ENCODE measurements at regions not wholly inside any gene's neighbourhood (a gene's known extent, or its start where the extent isn't known, plus 50 kb on each side); places are given as distances from the start of the nearest gene placed in this dataset.

GRCh38 chr9:108239696-108240321 lies 616.0 kb downstream of the ACTL7B start:
- no peaks in the 10 kb centered on the region for H3K36me3 Mint-ChIP-seq
- POLR2A ChIA-PET = no interaction called here
- peaks cover 0 to 4% (median 2%) of the 10 kb centered on the region in 3 donors for H3K9me3 Mint-ChIP-seq
- no peak overlapping the region for H3K4me3 Mint-ChIP-seq
- no peak overlapping the region for H3K27ac Mint-ChIP-seq
- H3K9me3 ChIP-seq = no peaks in the 10 kb centered on the region
- CTCF ChIA-PET = no interaction called here
- no peaks in the 10 kb centered on the region for H3K27me3 ChIP-seq (replicated peaks in 1 of 2; ENCODE audit: control insufficient read depth in 2 of 2, extremely low read depth in 1 of 2, insufficient read depth in 2 of 2, low read length in 1 of 2)
- no peaks in the 10 kb centered on the region for H3K36me3 ChIP-seq (ENCODE audit: control insufficient read depth in 2 of 2, extremely low read depth in 1 of 2, insufficient read depth in 1 of 2, low read length in 1 of 2)
- ATAC-seq (replicated peaks in 1 of 4) = no peak
- no CpG with 5 or more reads among the region's 2 CpGs for WGBS (ENCODE audit: insufficient coverage)
- no peaks in the 10 kb centered on the region for H3K4me1 Mint-ChIP-seq
- H3K4me1 ChIP-seq (ENCODE audit: control insufficient read depth in 1 of 2, extremely low read depth in 1 of 2, insufficient read depth in 2 of 2, low read length in 2 of 2) = no peaks in the 10 kb centered on the region
- H3K4me3 ChIP-seq (ENCODE audit: control insufficient read depth in 1 of 2, extremely low read depth in 1 of 2, low read length in 1 of 2) = no peak overlapping the region
- no peak overlapping the region for H3K27ac ChIP-seq (ENCODE audit: low read length)
- DNase-seq = no peak
- H3K27me3 Mint-ChIP-seq = no peaks in the 10 kb centered on the region

GRCh38 chr9:108235609-108236008 lies 620.2 kb downstream of the ACTL7B start:
- Histone ChIP-seq H3K27me3 (replicated peaks in 1 of 2; ENCODE audit: control insufficient read depth in 2 of 2, extremely low read depth in 1 of 2, insufficient read depth in 2 of 2, low read length in 1 of 2) (no peaks in the 10 kb centered on the region), H3K36me3 (ENCODE audit: control insufficient read depth in 2 of 2, extremely low read depth in 1 of 2, insufficient read depth in 1 of 2, low read length in 1 of 2) (no peaks in the 10 kb centered on the region), H3K4me3 (ENCODE audit: control insufficient read depth in 1 of 2, extremely low read depth in 1 of 2, low read length in 1 of 2) (no peak overlapping the region), H3K9me3 (no peaks in the 10 kb centered on the region), H3K4me1 (ENCODE audit: control insufficient read depth in 1 of 2, extremely low read depth in 1 of 2, insufficient read depth in 2 of 2, low read length in 2 of 2) (no peaks in the 10 kb centered on the region), H3K27ac (ENCODE audit: low read length) (no peak overlapping the region)
- no peak overlapping the region for H3K4me3 Mint-ChIP-seq
- DNase-seq (no peak), ATAC-seq (replicated peaks in 1 of 4) (no peak)
- H3K36me3 Mint-ChIP-seq = no peaks in the 10 kb centered on the region
- H3K27ac Mint-ChIP-seq = no peak overlapping the region
- H3K4me1 Mint-ChIP-seq = no peaks in the 10 kb centered on the region
- no peaks in the 10 kb centered on the region for H3K27me3 Mint-ChIP-seq
- WGBS (ENCODE audit: insufficient coverage) = no CpG with 5 or more reads among the region's 3 CpGs
- H3K9me3 Mint-ChIP-seq = peaks cover 6 to 12% (median 8%) of the 10 kb centered on the region in 3 donors
- POLR2A ChIA-PET = no interaction called here
- CTCF ChIA-PET = no interaction called here

GRCh38 chr9:108234811-108235210 lies 621.0 kb downstream of the ACTL7B start:
- Mint-ChIP-seq H3K9me3 (peaks cover 11 to 15% (median 14%) of the 10 kb centered on the region in 3 donors), H3K36me3 (no peaks in the 10 kb centered on the region), H3K4me1 (no peaks in the 10 kb centered on the region), H3K27ac (no peak overlapping the region), H3K4me3 (no peak overlapping the region), H3K27me3 (no peaks in the 10 kb centered on the region)
- Histone ChIP-seq H3K27ac (ENCODE audit: low read length) (no peak overlapping the region), H3K36me3 (ENCODE audit: control insufficient read depth in 2 of 2, extremely low read depth in 1 of 2, insufficient read depth in 1 of 2, low read length in 1 of 2) (no peaks in the 10 kb centered on the region), H3K4me1 (ENCODE audit: control insufficient read depth in 1 of 2, extremely low read depth in 1 of 2, insufficient read depth in 2 of 2, low read length in 2 of 2) (no peaks in the 10 kb centered on the region), H3K27me3 (replicated peaks in 1 of 2; ENCODE audit: control insufficient read depth in 2 of 2, extremely low read depth in 1 of 2, insufficient read depth in 2 of 2, low read length in 1 of 2) (no peaks in the 10 kb centered on the region), H3K4me3 (ENCODE audit: control insufficient read depth in 1 of 2, extremely low read depth in 1 of 2, low read length in 1 of 2) (no peak overlapping the region), H3K9me3 (no peaks in the 10 kb centered on the region)
- no peak for DNase-seq
- no peak for ATAC-seq (replicated peaks in 1 of 4)
- ChIA-PET CTCF (no interaction called here), POLR2A (no interaction called here)
- WGBS (ENCODE audit: insufficient coverage) = 89% methylated on average over 5 of the region's 5 CpGs

GRCh38 chr9:108225149-108225800 lies 630.5 kb downstream of the ACTL7B start:
- H3K4me3 Mint-ChIP-seq = no peak overlapping the region
- WGBS (ENCODE audit: insufficient coverage) = 100% methylated on average over 2 of the region's 5 CpGs
- ChIA-PET POLR2A (no interaction called here), CTCF (no interaction called here)
- no peak for DNase-seq
- H3K36me3 Mint-ChIP-seq = no peaks in the 10 kb centered on the region
- H3K27ac Mint-ChIP-seq = no peak overlapping the region
- H3K4me1 Mint-ChIP-seq = no peaks in the 10 kb centered on the region
- Histone ChIP-seq H3K27me3 (replicated peaks in 1 of 2; ENCODE audit: control insufficient read depth in 2 of 2, extremely low read depth in 1 of 2, insufficient read depth in 2 of 2, low read length in 1 of 2) (peaks cover 0 to 3% of the 10 kb centered on the region in 2 experiments), H3K27ac (ENCODE audit: low read length) (no peak overlapping the region), H3K4me3 (ENCODE audit: control insufficient read depth in 1 of 2, extremely low read depth in 1 of 2, low read length in 1 of 2) (no peak overlapping the region), H3K9me3 (no peaks in the 10 kb centered on the region), H3K4me1 (ENCODE audit: control insufficient read depth in 1 of 2, extremely low read depth in 1 of 2, insufficient read depth in 2 of 2, low read length in 2 of 2) (no peaks in the 10 kb centered on the region), H3K36me3 (ENCODE audit: control insufficient read depth in 2 of 2, extremely low read depth in 1 of 2, insufficient read depth in 1 of 2, low read length in 1 of 2) (no peaks in the 10 kb centered on the region)
- peaks cover 10 to 20% (median 20%) of the 10 kb centered on the region in 3 donors for H3K9me3 Mint-ChIP-seq
- peaks cover 2 to 5% of the 10 kb centered on the region in 2 donors for H3K27me3 Mint-ChIP-seq
- ATAC-seq (replicated peaks in 1 of 4) = no peak

- POLR2A ChIA-PET = no interaction called here
- Histone ChIP-seq H3K36me3 (ENCODE audit: control insufficient read depth in 2 of 2, extremely low read depth in 1 of 2, insufficient read depth in 1 of 2, low read length in 1 of 2) (no peaks in the 10 kb centered on the region), H3K4me3 (ENCODE audit: control insufficient read depth in 1 of 2, extremely low read depth in 1 of 2, low read length in 1 of 2) (no peak overlapping the region), H3K9me3 (no peaks in the 10 kb centered on the region), H3K4me1 (ENCODE audit: control insufficient read depth in 1 of 2, extremely low read depth in 1 of 2, insufficient read depth in 2 of 2, low read length in 2 of 2) (no peaks in the 10 kb centered on the region), H3K27me3 (replicated peaks in 1 of 2; ENCODE audit: control insufficient read depth in 2 of 2, extremely low read depth in 1 of 2, insufficient read depth in 2 of 2, low read length in 1 of 2) (peaks cover 0 to 3% of the 10 kb centered on the region in 2 experiments), H3K27ac (ENCODE audit: low read length) (no peak overlapping the region)
- ATAC-seq (replicated peaks in 1 of 4) = no peak
- peaks cover 2 to 5% of the 10 kb centered on the region in 2 donors for H3K27me3 Mint-ChIP-seq
- no peaks in the 10 kb centered on the region for H3K4me1 Mint-ChIP-seq
- no peak overlapping the region for H3K4me3 Mint-ChIP-seq
- CTCF ChIA-PET = no interaction called here
- WGBS (ENCODE audit: insufficient coverage) = 80% methylated on average over 3 of the region's 3 CpGs
- peaks cover 8 to 21% (median 18%) of the 10 kb centered on the region in 3 donors for H3K9me3 Mint-ChIP-seq
- no peak overlapping the region for H3K27ac Mint-ChIP-seq
- no peaks in the 10 kb centered on the region for H3K36me3 Mint-ChIP-seq
- no peak for DNase-seq
Measured at GRCh38 chr9:108224716-108225115, 631.1 kb downstream of the ACTL7B start.

- Histone ChIP-seq H3K4me3 (ENCODE audit: control insufficient read depth in 1 of 2, extremely low read depth in 1 of 2, low read length in 1 of 2) (no peak overlapping the region), H3K4me1 (ENCODE audit: control insufficient read depth in 1 of 2, extremely low read depth in 1 of 2, insufficient read depth in 2 of 2, low read length in 2 of 2) (no peaks in the 10 kb centered on the region), H3K36me3 (ENCODE audit: control insufficient read depth in 2 of 2, extremely low read depth in 1 of 2, insufficient read depth in 1 of 2, low read length in 1 of 2) (no peaks in the 10 kb centered on the region), H3K27ac (ENCODE audit: low read length) (no peak overlapping the region), H3K9me3 (no peaks in the 10 kb centered on the region), H3K27me3 (replicated peaks in 1 of 2; ENCODE audit: control insufficient read depth in 2 of 2, extremely low read depth in 1 of 2, insufficient read depth in 2 of 2, low read length in 1 of 2) (no peaks in the 10 kb centered on the region)
- Mint-ChIP-seq H3K27ac (no peak overlapping the region), H3K4me3 (no peak overlapping the region), H3K9me3 (peaks cover 12 to 24% (median 16%) of the 10 kb centered on the region in 3 donors), H3K36me3 (no peaks in the 10 kb centered on the region), H3K4me1 (no peaks in the 10 kb centered on the region), H3K27me3 (peaks cover 2 to 11% of the 10 kb centered on the region in 2 donors)
- ChIA-PET CTCF (no interaction called here), POLR2A (no interaction called here)
- no peak for DNase-seq
- no peak for ATAC-seq (replicated peaks in 1 of 4)
- WGBS (ENCODE audit: insufficient coverage) = no CpG with 5 or more reads among the region's 4 CpGs
Measured at GRCh38 chr9:108219664-108220063, 636.1 kb downstream of the ACTL7B start.
